ENCODE measurements at regions not wholly inside any gene's neighbourhood (a gene's known extent, or its start where the extent isn't known, plus 50 kb on each side); places are given as distances from the start of the nearest gene placed in this dataset.

DNA sequence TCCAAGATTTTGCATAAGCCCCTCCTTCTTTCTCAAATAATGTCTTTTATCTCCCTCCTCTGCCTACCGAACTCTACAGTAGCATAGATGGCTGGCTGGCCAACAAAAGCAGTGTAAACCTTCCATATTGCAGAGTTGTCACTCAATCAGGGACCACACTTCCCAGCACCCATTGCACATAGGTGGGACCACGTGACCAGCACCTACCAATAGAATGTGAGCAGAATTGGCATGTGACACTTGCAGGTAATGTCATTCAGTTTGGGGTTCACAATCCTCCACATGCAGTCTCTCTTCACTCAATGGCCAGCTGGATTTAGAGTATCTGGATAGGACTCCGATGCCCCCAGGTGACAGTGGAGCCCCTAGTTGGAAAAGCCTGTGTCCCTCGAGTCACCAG is 190.3 kb upstream of the CRY1 start:
- no peak for DNase-seq (ENCODE audit: low spot score)

GRCh38 chr12:107284692-107285091 is 191.3 kb upstream of the CRY1 start:
- DNase-seq (ENCODE audit: low spot score): no peak

DNA sequence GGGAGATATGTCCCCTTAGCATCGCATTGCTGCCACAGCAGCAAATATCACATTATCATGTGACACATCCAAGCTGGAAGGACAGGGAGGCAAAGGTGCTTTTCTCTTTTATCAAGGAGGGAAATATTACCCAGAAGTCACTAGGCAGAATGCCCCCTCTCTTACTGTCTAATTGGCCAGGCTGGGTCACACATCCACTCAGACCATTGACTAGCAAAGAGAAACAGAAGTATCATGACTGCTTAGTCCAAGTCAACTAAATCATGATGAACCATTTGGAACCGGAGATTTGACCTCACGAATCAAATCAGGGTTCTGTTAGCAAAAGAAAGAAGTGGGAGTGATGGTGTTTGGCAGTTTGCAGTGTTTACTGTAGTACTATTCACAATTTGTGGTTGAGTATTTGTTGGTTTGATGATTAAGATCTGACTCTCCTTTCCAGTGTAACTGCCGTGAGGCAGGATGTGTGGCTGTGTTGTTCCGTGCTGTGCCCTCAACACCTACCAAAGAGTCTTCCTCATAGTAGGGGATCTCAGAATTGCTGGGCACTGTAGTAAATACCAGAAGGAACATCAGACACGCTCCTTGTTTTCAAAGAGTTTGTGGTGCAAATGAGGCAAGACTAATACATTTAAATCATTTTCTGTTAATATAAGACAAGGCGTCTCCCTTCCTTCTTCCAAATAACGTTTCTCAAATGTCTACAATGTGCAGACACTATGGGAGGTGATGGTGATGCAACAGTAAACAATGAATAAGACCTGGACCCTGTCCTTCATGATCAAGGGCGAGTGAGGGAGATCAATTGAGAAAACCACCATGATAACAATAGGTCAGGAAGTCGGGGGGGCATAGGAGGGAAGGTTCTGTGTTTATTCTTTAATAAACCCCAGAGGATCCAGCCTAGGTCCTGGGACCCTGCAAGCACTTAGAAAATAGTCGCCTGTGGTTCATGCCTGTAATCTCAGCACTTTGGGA is 194.4 kb upstream of the CRY1 start:
- peak; percentile 7 for DNase-seq (ENCODE audit: low spot score)

DNA sequence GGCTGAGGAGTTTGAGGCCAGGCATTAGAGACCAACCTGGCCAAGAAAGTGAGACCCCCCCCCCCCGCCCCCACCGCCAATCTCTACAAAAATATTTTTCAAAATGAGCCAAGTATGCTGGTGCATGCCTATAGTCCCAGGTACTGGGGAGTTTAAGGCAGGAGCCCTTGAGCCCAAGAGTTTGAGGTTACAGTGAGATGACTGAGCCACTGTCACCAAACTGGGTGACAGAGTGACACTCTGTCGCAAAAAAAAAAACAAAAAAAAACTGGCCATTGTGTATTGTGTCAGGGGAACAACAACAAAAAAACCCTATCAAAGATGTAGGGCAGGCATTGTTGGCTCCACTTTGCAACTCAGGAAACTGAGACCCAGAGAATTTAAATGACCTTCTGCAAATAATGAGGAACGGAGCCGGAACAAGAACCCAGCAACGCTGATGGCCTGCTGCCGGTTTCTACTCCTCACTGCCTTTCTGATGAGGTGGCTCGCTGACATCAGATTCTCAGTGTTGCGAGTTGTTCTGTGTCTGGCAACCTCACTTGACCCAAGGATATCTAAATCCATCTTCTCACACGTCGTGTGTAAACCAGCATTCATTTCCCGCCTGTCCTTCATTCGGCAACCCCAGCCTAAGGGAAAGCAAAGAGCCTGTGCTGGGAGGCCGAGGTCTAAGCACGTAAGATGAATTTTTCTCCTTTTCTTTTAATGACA is 195.2 kb upstream of the CRY1 start:
- no peak for DNase-seq (ENCODE audit: low spot score)

GRCh38 chr12:107291018-107291417 is 197.7 kb upstream of the CRY1 start:
- no peak for DNase-seq (ENCODE audit: low spot score)

DNA sequence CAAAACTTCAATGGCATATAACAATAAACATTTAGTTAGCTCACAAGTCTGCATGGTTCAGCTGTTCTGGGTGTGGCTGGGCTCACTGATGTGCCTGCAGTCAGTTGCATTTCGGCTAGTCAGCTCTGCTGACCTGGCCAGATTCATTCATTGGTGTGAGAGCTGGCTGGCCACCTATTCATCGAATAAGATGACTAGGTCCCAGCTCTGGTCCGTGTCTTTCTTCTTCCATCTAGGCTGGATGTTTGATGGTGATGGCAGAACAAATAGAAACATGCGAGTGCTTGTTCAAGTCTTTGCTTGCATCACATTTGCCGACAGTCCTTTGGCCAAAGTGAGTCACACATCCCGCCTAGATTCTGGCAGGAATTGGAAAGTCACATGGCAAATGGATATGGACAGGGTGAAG is 203.3 kb upstream of the CRY1 start:
- DNase-seq (ENCODE audit: low spot score): no peak

GRCh38 chr12:107302649-107303341 is 209.4 kb upstream of the CRY1 start:
- no peak for DNase-seq (ENCODE audit: low spot score)

DNA sequence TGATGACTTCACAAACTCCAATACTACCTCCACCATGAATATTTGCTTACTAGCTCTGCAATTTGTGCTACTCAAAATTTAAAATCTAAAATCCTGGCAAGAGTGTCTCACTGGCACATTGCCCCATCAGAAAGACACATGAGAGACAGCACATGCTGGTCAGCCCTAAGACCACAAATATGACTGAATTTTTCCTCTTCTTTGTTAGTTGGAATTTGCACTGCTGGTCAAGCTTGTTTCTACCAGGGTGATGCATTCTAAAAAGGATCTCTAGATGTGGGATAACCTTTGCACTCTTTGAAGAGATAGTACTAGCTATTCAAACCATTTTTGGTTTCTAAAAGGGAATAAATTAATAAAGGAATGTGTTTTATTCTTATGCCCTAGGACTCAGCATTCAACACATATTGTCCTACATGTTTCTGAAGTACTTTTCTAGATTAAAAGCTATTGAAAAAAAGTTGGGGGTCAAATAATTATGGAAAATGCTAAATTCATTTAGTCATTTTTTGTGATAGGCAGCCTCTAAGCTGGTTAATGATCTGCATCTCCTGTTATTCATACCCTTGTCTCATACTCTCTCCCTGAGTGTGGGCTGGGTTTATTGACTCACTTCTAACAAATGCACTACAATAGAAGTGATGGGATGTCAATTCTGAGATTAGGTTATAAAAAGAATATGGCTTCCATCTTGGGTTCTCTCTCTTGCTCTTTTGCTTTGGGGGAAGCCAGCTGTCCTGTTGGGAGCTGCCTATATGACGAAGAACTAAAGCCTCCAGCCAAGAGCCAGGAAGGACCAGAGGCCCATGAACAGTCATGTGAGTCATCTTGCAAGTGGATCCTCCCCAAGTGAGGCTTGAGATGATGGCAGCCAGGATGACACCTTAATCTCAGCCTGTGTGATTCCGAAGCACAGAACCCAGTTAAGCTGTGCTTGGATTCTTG is 211.5 kb upstream of the CRY1 start:
- DNase-seq (ENCODE audit: low spot score): no peak

DNA sequence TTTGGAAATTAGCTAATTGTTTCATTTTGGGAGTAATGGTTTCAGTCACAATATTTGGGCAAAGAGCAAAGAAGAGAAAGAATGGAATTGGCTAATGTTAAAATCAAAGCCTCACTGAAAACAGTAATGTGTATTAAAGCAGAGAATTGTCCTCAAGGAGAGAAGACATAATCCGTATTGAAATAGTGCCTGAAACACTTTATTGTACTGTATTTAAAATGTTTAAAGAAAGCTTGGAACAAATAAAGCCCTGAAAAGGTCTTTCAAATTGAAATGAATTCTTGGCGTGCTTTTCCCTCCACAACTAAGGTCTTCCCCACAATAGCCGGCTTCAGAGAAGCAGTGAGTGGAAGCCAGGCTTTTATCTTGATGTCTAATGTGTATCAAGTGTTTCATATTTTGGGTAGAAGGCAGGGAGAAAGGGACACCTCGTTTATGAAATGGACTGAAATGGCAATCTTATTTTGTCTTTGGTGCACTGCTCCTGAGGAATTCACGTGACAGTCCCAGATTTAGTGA is 212.9 kb upstream of the CRY1 start:
- no peak for DNase-seq (ENCODE audit: low spot score)

- no peak for DNase-seq (ENCODE audit: low spot score)
Measured at GRCh38 chr12:107308310-107308709, 215.0 kb upstream of the CRY1 start.

- no peak for DNase-seq (ENCODE audit: low spot score)
Measured at GRCh38 chr12:107309020-107309419, 215.7 kb upstream of the CRY1 start.

- no peak for DNase-seq (ENCODE audit: low spot score)
Measured at GRCh38 chr12:107310621-107311020, 217.3 kb upstream of the CRY1 start.

DNA sequence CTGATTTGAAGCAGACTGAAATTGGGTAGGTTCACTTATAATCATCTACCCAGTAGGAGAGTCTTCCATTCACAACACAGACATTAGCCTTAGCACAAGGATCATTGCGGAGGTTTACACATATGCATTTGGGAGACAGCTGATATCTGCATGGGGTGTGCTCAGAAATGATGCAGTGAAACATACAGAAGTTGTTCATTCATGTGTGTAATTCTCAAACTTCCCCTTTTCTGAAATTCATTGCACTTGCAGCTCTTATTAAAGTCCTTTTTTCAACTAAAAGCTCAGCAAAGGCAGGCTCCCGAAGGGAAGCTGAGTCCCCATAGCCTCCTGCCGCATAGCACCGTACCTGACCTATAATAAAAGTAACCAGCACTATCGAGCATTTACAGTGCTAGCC is 218.3 kb upstream of the CRY1 start:
- no peak for DNase-seq (ENCODE audit: low spot score)

GRCh38 chr12:107317751-107318555 is 224.6 kb upstream of the CRY1 start:
- DNase-seq (ENCODE audit: low spot score): peak; percentile 74

DNA sequence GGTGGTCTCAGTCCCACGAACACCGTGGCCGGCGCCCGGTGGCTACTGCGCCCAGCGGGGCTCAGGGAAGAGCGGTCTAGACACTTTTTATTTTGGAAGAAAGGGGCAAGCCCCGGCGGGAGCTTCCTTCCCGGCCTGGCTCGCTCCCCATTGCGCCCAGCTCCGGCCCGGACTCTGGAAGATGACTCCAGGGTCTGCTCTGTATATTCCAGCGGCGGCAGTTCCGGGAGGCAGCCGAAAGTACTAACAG is 225.1 kb upstream of the CRY1 start:
- DNase-seq (ENCODE audit: low spot score): no peak

DNA sequence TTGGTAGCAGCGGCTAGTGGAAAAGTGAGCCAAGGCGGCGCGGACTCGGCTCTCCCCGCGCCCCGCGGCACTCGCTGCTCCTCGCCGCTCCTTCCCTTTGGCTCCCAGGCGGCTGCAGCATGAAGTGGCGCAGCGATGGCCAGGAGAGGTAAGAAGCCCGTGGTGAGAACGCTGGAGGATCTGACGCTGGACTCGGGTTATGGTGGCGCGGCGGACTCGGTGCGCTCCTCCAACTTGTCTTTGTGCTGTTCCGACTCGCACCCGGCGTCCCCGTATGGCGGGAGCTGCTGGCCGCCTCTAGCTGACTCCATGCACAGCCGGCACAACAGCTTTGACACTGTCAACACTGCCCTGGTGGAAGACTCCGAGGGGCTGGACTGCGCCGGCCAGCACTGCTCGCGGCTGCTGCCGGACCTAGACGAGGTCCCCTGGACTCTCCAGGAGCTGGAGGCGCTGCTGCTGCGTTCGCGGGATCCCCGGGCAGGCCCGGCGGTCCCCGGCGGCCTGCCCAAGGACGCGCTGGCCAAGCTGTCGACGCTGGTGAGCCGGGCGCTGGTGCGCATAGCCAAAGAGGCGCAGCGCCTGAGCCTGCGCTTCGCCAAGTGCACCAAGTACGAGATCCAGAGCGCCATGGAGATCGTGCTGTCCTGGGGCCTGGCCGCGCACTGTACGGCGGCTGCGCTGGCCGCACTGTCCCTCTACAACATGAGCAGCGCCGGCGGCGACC is 225.6 kb upstream of the CRY1 start:
- no peak for DNase-seq (ENCODE audit: low spot score)

DNA sequence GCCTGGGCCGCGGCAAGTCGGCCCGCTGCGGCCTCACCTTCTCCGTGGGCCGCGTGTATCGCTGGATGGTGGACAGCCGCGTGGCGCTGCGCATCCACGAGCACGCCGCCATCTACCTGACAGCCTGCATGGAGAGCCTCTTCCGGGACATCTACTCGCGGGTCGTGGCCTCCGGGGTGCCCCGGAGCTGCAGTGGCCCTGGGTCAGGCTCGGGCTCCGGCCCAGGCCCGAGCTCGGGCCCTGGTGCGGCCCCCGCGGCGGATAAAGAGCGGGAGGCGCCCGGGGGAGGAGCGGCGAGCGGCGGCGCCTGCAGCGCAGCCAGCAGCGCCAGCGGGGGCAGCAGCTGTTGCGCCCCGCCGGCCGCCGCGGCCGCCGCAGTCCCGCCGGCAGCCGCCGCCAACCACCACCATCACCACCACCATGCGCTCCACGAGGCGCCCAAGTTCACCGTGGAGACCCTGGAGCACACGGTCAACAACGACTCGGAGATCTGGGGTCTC is 226.2 kb upstream of the CRY1 start:
- DNase-seq (ENCODE audit: low spot score): no peak

- DNase-seq (ENCODE audit: low spot score): peak; percentile 68
Measured at GRCh38 chr12:107320033-107320928, 226.9 kb upstream of the CRY1 start.

All from CD4-positive, alpha-beta T cell treated with Interleukin-15 for 4 hours (primary cell).